ENCODE measurements at regions not wholly inside any gene's neighbourhood (a gene's known extent, or its start where the extent isn't known, plus 50 kb on each side); places are given as distances from the start of the nearest gene placed in this dataset.

GRCh38 chr11:87889126-87889525 is 286.1 kb downstream of the RAB38 start:
- TF ChIP-seq CTCF (IDR thresholded peaks at IDR 0.05 in 4 of 5, conservative IDR thresholded peaks at IDR 0.05 in 1 of 5) (no peak), POLR2A (IDR thresholded peaks at IDR 0.05) (no peak)
